NCI-H446 treated with DMSO at 0.1 percent for 48 hours (cell line): ENCODE measurements at regions not wholly inside any gene's neighbourhood (a gene's known extent, or its start where the extent isn't known, plus 50 kb on each side); places are given as distances from the start of the nearest gene placed in this dataset.

ENCODE experiments used
- DNase-seq: peaks from one replicate; lab custom pipeline; 2025; lab: John Stamatoyannopoulos, UW

GRCh38 chr2:61722318-61722717, 131.5 kb downstream of the FAM161A start:
- DNase-seq, result no peak

DNA sequence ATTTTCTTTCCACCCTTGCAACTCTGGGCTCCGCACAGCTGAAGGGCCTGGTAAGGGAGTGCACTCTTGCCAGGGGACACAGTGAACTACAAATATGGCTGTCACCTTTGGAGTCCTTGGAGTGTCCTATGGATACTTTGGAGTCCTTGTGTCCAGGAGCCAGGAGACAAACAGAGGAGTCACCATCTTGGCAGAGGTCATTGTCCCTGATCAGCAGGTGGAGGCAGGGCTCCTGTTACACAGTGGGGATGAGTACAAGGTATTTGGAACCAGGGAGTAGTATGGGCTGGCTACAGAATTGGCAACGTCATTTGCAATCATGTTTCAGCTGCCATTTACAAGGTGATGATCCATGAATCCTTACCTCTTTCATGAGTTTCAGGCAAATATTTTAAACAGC, 132.5 kb downstream of the FAM161A start:
- no peak for DNase-seq

- no peak for DNase-seq
Measured at GRCh38 chr2:61720911-61721310, 132.9 kb downstream of the FAM161A start.

GRCh38 chr2:61718965-61719364, 134.9 kb downstream of the FAM161A start:
- no peak for DNase-seq

GRCh38 chr2:61715506-61715905, 138.4 kb downstream of the FAM161A start:
- no peak for DNase-seq

DNA sequence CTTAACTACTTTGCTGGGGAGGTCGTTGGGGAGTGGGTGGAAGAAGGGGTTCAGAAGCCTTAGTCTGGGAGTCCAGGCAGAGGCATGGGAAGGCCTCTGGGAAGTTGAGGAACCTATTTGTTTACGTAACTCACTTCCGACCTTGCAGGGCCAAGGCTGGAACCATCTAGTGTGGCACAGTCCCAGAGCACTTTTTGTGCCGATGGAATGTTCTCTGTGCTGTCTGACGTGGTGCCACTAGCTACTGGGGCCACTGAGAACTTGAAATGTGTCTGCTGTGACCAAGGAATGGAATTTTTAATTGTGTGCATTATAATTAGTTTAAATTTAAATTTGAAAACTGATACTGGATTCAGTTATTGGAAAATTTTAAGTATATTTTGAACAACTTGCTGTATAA, 139.7 kb downstream of the FAM161A start:
- DNase-seq, result no peak

GRCh38 chr2:61713457-61713856, 140.4 kb downstream of the FAM161A start:
- DNase-seq, result no peak

GRCh38 chr2:61712060-61712459, 141.8 kb downstream of the FAM161A start:
- DNase-seq, result no peak

DNA sequence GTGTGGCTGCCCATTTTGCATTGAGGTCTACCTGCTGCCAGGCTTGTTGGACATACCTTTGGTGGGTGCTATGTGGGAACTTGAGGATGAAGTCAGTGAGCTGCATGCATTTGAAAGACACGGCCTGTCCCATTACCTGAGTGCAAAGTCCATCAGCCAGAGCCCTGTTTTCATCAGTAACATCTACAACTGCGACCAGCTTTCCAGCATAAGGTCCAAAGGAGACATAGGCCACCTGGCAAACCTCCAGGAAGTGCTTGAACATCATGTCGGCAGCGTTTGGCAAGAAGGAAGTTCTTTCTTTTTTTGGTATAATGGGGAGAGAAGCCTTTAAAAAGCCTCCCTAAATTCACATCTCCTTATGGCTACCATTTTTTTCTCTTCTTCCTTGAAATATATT, 143.1 kb downstream of the FAM161A start:
- DNase-seq, result no peak

- DNase-seq, result no peak
Measured at GRCh38 chr2:61707984-61708852, 145.6 kb downstream of the FAM161A start.

- DNase-seq, result no peak
Measured at GRCh38 chr2:61705625-61706024, 148.2 kb downstream of the FAM161A start.

- no peak for DNase-seq
Measured at GRCh38 chr2:61704364-61704763, 149.5 kb downstream of the FAM161A start.

- no peak for DNase-seq
Measured at GRCh38 chr2:61702088-61702467, 151.8 kb downstream of the FAM161A start.

DNA sequence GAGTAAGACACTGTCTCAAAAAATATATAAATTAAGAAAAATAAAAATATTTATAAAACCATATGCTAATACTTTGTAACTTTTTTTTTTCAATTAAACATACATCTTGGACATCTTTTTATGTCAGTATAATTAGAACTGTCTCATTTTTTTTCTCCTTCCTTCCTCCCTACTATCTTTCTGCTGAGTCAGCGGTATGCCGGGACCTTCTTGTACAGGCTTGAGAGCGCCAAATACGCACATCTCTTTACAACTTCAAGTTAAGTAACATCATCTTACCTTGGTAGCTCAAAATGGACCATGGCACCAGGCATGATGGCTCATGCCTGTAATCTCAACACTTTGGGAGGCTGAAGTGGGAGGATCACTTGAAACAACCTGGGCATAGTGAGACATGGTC, 153.4 kb downstream of the FAM161A start:
- no peak for DNase-seq

- no peak for DNase-seq
Measured at GRCh38 chr2:61694312-61695274, 156.4 kb upstream of the XPO1 start.

- no peak for DNase-seq
Measured at GRCh38 chr2:61693744-61694143, 155.6 kb upstream of the XPO1 start.

DNA sequence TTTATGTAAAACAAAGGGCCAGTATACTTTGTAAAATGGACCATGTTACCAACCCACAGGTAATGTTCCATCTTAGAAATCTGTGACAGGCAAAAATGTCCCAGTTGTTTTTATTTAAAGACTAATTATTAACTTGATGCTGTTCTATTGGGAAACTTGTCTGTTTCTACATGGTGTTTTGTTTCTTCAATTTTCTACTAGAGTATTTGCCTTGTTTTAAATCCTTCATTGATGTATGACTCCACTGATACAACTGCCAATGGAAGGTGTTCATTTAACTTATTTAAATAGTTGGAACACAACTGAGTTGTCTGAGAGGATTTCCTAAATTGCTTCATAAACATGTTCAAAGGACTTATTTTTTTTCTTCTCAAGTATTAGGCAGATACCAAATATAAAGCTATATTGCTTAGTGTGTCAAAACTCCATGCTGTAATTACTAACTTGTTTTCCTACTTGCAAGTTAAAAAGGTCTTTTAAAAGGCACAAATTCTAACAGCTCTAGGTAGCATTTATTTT, 152.0 kb upstream of the XPO1 start:
- DNase-seq, result no peak

GRCh38 chr2:61689568-61689967, 151.4 kb upstream of the XPO1 start:
- DNase-seq, result no peak

DNA sequence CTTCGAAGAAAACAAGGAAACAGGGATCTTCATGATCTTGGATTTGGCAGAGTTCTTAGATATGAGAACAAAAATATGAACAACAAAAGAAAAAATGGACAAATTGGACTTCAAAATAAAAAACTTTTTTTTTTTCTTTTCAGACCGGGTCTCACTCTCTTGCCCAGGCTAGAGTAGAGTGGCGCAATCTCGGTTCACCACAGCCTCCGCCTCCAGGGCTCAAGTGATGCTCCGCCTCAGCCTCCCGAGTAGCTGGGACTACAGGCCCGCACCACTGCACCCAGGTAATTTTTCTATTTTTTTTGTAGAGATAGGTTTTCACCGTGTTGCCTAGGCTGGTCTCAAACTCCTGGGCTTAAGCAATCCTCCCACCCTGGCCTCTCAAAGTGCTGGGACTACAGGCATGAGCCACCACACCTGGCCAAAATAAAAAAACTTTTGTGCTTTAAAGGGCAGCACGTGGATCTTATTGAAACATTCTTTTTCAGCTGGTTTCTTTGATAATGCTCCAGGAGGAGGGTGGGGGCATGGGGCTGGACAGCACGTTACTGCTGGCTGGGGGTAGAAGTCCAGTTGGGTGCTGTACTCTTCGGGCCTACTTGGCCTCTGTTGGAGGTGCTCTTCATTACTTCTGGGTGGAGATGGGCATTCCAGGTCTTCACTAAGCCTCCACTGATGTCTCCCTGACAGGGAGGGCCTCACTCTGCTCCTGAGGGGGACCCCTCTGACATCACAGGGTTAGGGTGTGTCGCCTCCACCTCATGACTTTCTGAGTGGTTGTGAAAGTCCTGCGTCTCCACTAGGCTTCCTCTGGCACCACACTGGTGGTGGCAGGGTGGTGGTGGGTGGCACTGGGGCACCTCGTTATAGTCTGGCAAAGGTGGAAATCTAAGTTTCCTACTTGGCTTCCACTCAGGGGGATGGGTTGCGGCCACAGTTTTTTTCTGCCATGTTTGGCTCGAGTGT, 150.5 kb upstream of the XPO1 start:
- no peak for DNase-seq

GRCh38 chr2:61679096-61679495, 140.9 kb upstream of the XPO1 start:
- no peak for DNase-seq

GRCh38 chr2:61677942-61678341, 139.8 kb upstream of the XPO1 start:
- no peak for DNase-seq

- DNase-seq, result no peak
Measured at GRCh38 chr2:61677306-61677705, 139.2 kb upstream of the XPO1 start.
